ENCODE measurements at regions not wholly inside any gene's neighbourhood (a gene's known extent, or its start where the extent isn't known, plus 50 kb on each side); places are given as distances from the start of the nearest gene placed in this dataset.

GRCh38 chr20:6629564-6629963 lies 137.9 kb upstream of the BMP2 start:
- TF ChIP-seq GATA3 (IDR thresholded peaks at IDR 0.05; ENCODE audit: low read depth, low read length): no peak

GRCh38 chr20:6626805-6627204 lies 140.7 kb upstream of the BMP2 start:
- TF ChIP-seq GATA3 (IDR thresholded peaks at IDR 0.05; ENCODE audit: low read depth, low read length) (no peak), GATA2 (IDR thresholded peaks at IDR 0.05; ENCODE audit: low read depth, low read length) (no peak)

GRCh38 chr20:6623989-6624388 lies 143.5 kb upstream of the BMP2 start:
- TF ChIP-seq GATA3 (IDR thresholded peaks at IDR 0.05; ENCODE audit: low read depth, low read length) (no peak), GATA2 (IDR thresholded peaks at IDR 0.05; ENCODE audit: low read depth, low read length) (no peak)

- TF ChIP-seq GATA2 (IDR thresholded peaks at IDR 0.05; ENCODE audit: low read depth, low read length) (no peak), GATA3 (IDR thresholded peaks at IDR 0.05; ENCODE audit: low read depth, low read length) (no peak)
These were observed 145.4 kb upstream of the BMP2 start for GRCh38 chr20:6622041-6622440.

GRCh38 chr20:6618051-6618450 lies 149.4 kb upstream of the BMP2 start:
- no peak for TF ChIP-seq GATA3 (IDR thresholded peaks at IDR 0.05; ENCODE audit: low read depth, low read length)
- no peak for TF ChIP-seq GATA2 (IDR thresholded peaks at IDR 0.05; ENCODE audit: low read depth, low read length)

- TF ChIP-seq GATA2 (IDR thresholded peaks at IDR 0.05; ENCODE audit: low read depth, low read length) (no peak), GATA3 (IDR thresholded peaks at IDR 0.05; ENCODE audit: low read depth, low read length) (no peak)
These were observed 151.1 kb upstream of the BMP2 start for GRCh38 chr20:6616421-6616820.

- TF ChIP-seq GATA2 (IDR thresholded peaks at IDR 0.05; ENCODE audit: low read depth, low read length) (no peak), GATA3 (IDR thresholded peaks at IDR 0.05; ENCODE audit: low read depth, low read length) (no peak)
These were observed 152.7 kb upstream of the BMP2 start for GRCh38 chr20:6614836-6615235.

GRCh38 chr20:6613280-6613861 lies 154.1 kb upstream of the BMP2 start:
- TF ChIP-seq GATA3 (IDR thresholded peaks at IDR 0.05; ENCODE audit: low read depth, low read length): no peak

- no peak for TF ChIP-seq GATA3 (IDR thresholded peaks at IDR 0.05; ENCODE audit: low read depth, low read length)
- no peak for TF ChIP-seq GATA2 (IDR thresholded peaks at IDR 0.05; ENCODE audit: low read depth, low read length)
These were observed 154.9 kb upstream of the BMP2 start for GRCh38 chr20:6612606-6612923.

GRCh38 chr20:6611911-6612605 lies 155.4 kb upstream of the BMP2 start:
- TF ChIP-seq GATA2 (IDR thresholded peaks at IDR 0.05; ENCODE audit: low read depth, low read length) (no peak), GATA3 (IDR thresholded peaks at IDR 0.05; ENCODE audit: low read depth, low read length) (no peak)

GRCh38 chr20:6606651-6607050 lies 160.8 kb upstream of the BMP2 start:
- TF ChIP-seq GATA2 (IDR thresholded peaks at IDR 0.05; ENCODE audit: low read depth, low read length) (no peak), GATA3 (IDR thresholded peaks at IDR 0.05; ENCODE audit: low read depth, low read length) (no peak)

- TF ChIP-seq GATA2 (IDR thresholded peaks at IDR 0.05; ENCODE audit: low read depth, low read length) (no peak), GATA3 (IDR thresholded peaks at IDR 0.05; ENCODE audit: low read depth, low read length) (no peak)
These were observed 162.2 kb upstream of the BMP2 start for GRCh38 chr20:6605055-6605935.

- no peak for TF ChIP-seq GATA2 (IDR thresholded peaks at IDR 0.05; ENCODE audit: low read depth, low read length)
- TF ChIP-seq GATA3 (IDR thresholded peaks at IDR 0.05; ENCODE audit: low read depth, low read length): no peak
These were observed 163.3 kb upstream of the BMP2 start for GRCh38 chr20:6604179-6604578.

GRCh38 chr20:6599876-6600735 lies 167.4 kb upstream of the BMP2 start:
- TF ChIP-seq GATA3 (IDR thresholded peaks at IDR 0.05; ENCODE audit: low read depth, low read length) (no peak), GATA2 (IDR thresholded peaks at IDR 0.05; ENCODE audit: low read depth, low read length) (no peak)

All from SH-SY5Y (cell line).